Type B pancreatic cell (in vitro differentiated cells): ENCODE measurements at regions not wholly inside any gene's neighbourhood (a gene's known extent, or its start where the extent isn't known, plus 50 kb on each side); places are given as distances from the start of the nearest gene placed in this dataset.

Experiments
- DNase-seq: peaks from one replicate; pipeline ENCODE4 v3.0.0; 2021; ENCODE audit warnings: mixed read lengths; ENCODE audit not compliant: unreplicated experiment; ENCODE audit errors: extremely low spot score
- H3K27ac Mint-ChIP-seq: 2 replicates; pipeline ENCODE4 v1.8.0; 2021; ENCODE audit warnings: mild to moderate bottlenecking, mixed read lengths
- H3K27me3 Mint-ChIP-seq: 2 replicates; pipeline ENCODE4 v1.8.0; 2021; ENCODE audit warnings: mixed read lengths
- H3K36me3 Mint-ChIP-seq: 2 replicates; pipeline ENCODE4 v1.8.0; 2021; ENCODE audit warnings: mixed read lengths
- H3K4me1 Mint-ChIP-seq: one replicate; pipeline ENCODE4 v1.8.0; 2021; ENCODE audit warnings: mixed read lengths; ENCODE audit not compliant: unreplicated experiment
- H3K4me3 Mint-ChIP-seq: 2 replicates; pipeline ENCODE4 v1.8.0; 2021; ENCODE audit warnings: mild to moderate bottlenecking, mixed read lengths
- H3K9me3 Mint-ChIP-seq: 2 replicates; pipeline ENCODE4 v1.8.0; 2021; ENCODE audit warnings: mixed read lengths
- CTCF ChIP-seq: fragments of 200-600 bp; sonication (generic); conservative IDR thresholded peaks from 2 replicates; pipeline ENCODE4 v1.5.0; 2021; ENCODE audit warnings: antibody characterized with exemption, mild to moderate bottlenecking

GRCh38 chr1:235035928-235036327, 92.7 kb downstream of the TOMM20 start:
- Mint-ChIP-seq H3K27ac (no peak overlapping the region), H3K36me3 (peaks cover 8% of the 10 kb centered on the region), H3K27me3 (no peaks in the 10 kb centered on the region), H3K4me3 (no peak overlapping the region), H3K9me3 (peaks cover 9% of the 10 kb centered on the region), H3K4me1 (no peaks in the 10 kb centered on the region)
- no peak for TF ChIP-seq CTCF
- no peak for DNase-seq

- no peak for TF ChIP-seq CTCF
- Mint-ChIP-seq H3K27ac (no peak overlapping the region), H3K27me3 (no peaks in the 10 kb centered on the region), H3K4me3 (no peak overlapping the region), H3K9me3 (peaks cover 4% of the 10 kb centered on the region), H3K4me1 (no peaks in the 10 kb centered on the region), H3K36me3 (no peaks in the 10 kb centered on the region)
- no peak for DNase-seq
Measured at GRCh38 chr1:235030919-235031596, 97.6 kb downstream of the TOMM20 start.

- H3K9me3 Mint-ChIP-seq: no peaks in the 10 kb centered on the region
- H3K27ac Mint-ChIP-seq: no peak overlapping the region
- H3K36me3 Mint-ChIP-seq: no peaks in the 10 kb centered on the region
- H3K4me1 Mint-ChIP-seq: peaks cover 12% of the 10 kb centered on the region
- no peak for DNase-seq
- no peak for TF ChIP-seq CTCF
- no peak overlapping the region for H3K4me3 Mint-ChIP-seq
- no peaks in the 10 kb centered on the region for H3K27me3 Mint-ChIP-seq
Measured at GRCh38 chr1:235027862-235028250, 100.8 kb downstream of the TOMM20 start.

- DNase-seq: no peak
- no peak for TF ChIP-seq CTCF
- H3K27me3 Mint-ChIP-seq: peaks cover 5% of the 10 kb centered on the region
- no peak overlapping the region for H3K4me3 Mint-ChIP-seq
- H3K4me1 Mint-ChIP-seq: peaks cover 18% of the 10 kb centered on the region
- no peak overlapping the region for H3K27ac Mint-ChIP-seq
- no peaks in the 10 kb centered on the region for H3K36me3 Mint-ChIP-seq
- no peaks in the 10 kb centered on the region for H3K9me3 Mint-ChIP-seq
Measured at GRCh38 chr1:235027076-235027861, 101.4 kb downstream of the TOMM20 start.

- Mint-ChIP-seq H3K27me3 (peaks cover 6% of the 10 kb centered on the region), H3K4me3 (no peak overlapping the region), H3K4me1 (peaks cover 24% of the 10 kb centered on the region), H3K9me3 (no peaks in the 10 kb centered on the region), H3K27ac (no peak overlapping the region), H3K36me3 (no peaks in the 10 kb centered on the region)
- no peak for TF ChIP-seq CTCF
- DNase-seq: no peak
Measured at GRCh38 chr1:235025422-235025984, 103.1 kb downstream of the TOMM20 start.
